ENCODE measurements at regions not wholly inside any gene's neighbourhood (a gene's known extent, or its start where the extent isn't known, plus 50 kb on each side); places are given as distances from the start of the nearest gene placed in this dataset.
A peak's percentile ranks its signal among the peaks of the same experiment; 100 is the strongest.

DNA sequence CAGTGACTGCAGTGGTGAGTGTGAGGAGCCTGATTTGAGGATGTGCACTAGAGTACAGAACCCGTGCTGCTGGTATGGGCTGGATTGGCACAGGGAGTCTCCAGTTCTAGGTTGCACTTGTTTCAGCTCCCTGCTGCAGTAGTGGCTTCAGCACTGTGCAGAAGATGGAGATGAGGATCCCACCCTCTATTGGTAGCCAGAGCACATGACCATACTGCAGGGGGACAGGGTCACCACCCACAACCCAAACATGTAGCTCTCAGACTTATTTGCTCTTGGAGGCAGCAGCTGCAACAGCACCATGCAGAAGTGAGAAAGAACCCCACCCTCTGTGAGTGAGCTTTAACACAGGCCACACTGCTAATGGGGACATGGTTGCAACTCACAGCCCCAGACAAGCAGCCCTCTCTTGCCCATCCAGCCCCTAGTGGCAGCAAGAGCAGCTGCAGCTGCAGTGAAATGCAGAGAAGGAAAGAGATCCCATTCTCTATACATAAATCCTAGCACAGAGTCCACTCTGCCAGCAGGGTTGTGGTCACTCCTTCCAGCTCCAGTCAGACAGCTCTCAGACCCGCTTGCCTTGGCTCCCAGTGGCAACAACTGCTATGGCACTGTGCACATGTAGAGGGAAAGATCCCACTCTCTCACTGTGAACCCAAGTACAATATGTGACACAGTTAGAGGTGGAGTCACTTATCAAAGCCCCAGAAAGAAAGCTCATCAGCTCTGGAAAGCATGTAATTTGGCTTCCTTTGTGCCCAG lies 51.4 kb upstream of the SCIN start:
- DNase-seq (ENCODE audit: low spot score): peak; percentile 3

DNA sequence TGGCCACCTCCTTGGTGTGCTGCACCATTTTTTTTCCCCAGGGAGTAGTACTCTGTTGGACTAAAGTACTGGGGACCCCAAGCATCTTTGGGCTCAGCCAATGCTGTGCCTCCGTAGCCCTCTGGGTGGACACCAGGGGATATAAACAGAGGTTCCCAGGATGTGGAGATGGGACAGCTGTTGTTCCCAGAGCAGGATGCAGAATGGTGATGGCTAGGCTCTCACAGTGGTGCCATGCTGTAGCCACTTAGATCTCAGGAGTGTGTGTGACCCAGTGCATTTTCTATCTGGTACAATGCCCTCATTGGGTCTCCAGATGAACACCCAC lies 50.9 kb upstream of the SCIN start:
- no peak for DNase-seq (ENCODE audit: low spot score)
